ENCODE measurements at regions not wholly inside any gene's neighbourhood (a gene's known extent, or its start where the extent isn't known, plus 50 kb on each side); places are given as distances from the start of the nearest gene placed in this dataset.

- FAIRE-seq = no peak
These were observed 71.4 kb upstream of the UGT8 start for GRCh38 chr4:114527170-114527569.

GRCh38 chr4:114527637-114528036 lies 71.0 kb upstream of the UGT8 start:
- FAIRE-seq (no peak), DNase-seq (ENCODE audit: insufficient read length) (no peak)
- TF ChIP-seq TAF1 (IDR thresholded peaks at IDR 0.05; ENCODE audit: borderline replicate concordance, low read depth, low read length) (no peak), POLR2AphosphoS5 (IDR thresholded peaks at IDR 0.05; ENCODE audit: low read depth, low read length) (no peak), POLR2A (IDR thresholded peaks at IDR 0.05; ENCODE audit: low read depth, low read length) (no peak)

More at GRCh38 chr4:114527170-114527569, 71.4 kb upstream of the UGT8 start:
- TF ChIP-seq POLR2A (IDR thresholded peaks at IDR 0.05; ENCODE audit: low read depth, low read length) = no peak
- no peak for TF ChIP-seq TAF1 (IDR thresholded peaks at IDR 0.05; ENCODE audit: borderline replicate concordance, low read depth, low read length)
- TF ChIP-seq POLR2AphosphoS5 (IDR thresholded peaks at IDR 0.05; ENCODE audit: low read depth, low read length) = no peak
- no peak for DNase-seq (ENCODE audit: insufficient read length)

GRCh38 chr4:114535725-114536124 lies 62.9 kb upstream of the UGT8 start:
- DNase-seq (ENCODE audit: insufficient read length) (no peak), FAIRE-seq (no peak)
- no peak for TF ChIP-seq TAF1 (IDR thresholded peaks at IDR 0.05; ENCODE audit: borderline replicate concordance, low read depth, low read length)
- TF ChIP-seq POLR2A (IDR thresholded peaks at IDR 0.05; ENCODE audit: low read depth, low read length) = no peak
- TF ChIP-seq POLR2AphosphoS5 (IDR thresholded peaks at IDR 0.05; ENCODE audit: low read depth, low read length) = no peak

- FAIRE-seq = no peak
These were observed 61.3 kb upstream of the UGT8 start for GRCh38 chr4:114537352-114537751.

GRCh38 chr4:114538012-114538617 lies 60.5 kb upstream of the UGT8 start:
- TF ChIP-seq POLR2A (IDR thresholded peaks at IDR 0.05; ENCODE audit: low read depth, low read length) (no peak), TAF1 (IDR thresholded peaks at IDR 0.05; ENCODE audit: borderline replicate concordance, low read depth, low read length) (no peak), POLR2AphosphoS5 (IDR thresholded peaks at IDR 0.05; ENCODE audit: low read depth, low read length) (no peak)
- no peak for FAIRE-seq
- DNase-seq (ENCODE audit: insufficient read length) = no peak

More at GRCh38 chr4:114537352-114537751, 61.3 kb upstream of the UGT8 start:
- TF ChIP-seq POLR2A (IDR thresholded peaks at IDR 0.05; ENCODE audit: low read depth, low read length) (no peak), TAF1 (IDR thresholded peaks at IDR 0.05; ENCODE audit: borderline replicate concordance, low read depth, low read length) (no peak), POLR2AphosphoS5 (IDR thresholded peaks at IDR 0.05; ENCODE audit: low read depth, low read length) (no peak)
- DNase-seq (ENCODE audit: insufficient read length) = no peak

- no peak for DNase-seq (ENCODE audit: insufficient read length)
- no peak for FAIRE-seq
- TF ChIP-seq POLR2AphosphoS5 (IDR thresholded peaks at IDR 0.05; ENCODE audit: low read depth, low read length) = no peak
- no peak for TF ChIP-seq POLR2A (IDR thresholded peaks at IDR 0.05; ENCODE audit: low read depth, low read length)
- no peak for TF ChIP-seq TAF1 (IDR thresholded peaks at IDR 0.05; ENCODE audit: borderline replicate concordance, low read depth, low read length)
These were observed 58.6 kb upstream of the UGT8 start for GRCh38 chr4:114539985-114540384.

- no peak for TF ChIP-seq TAF1 (IDR thresholded peaks at IDR 0.05; ENCODE audit: borderline replicate concordance, low read depth, low read length)
- TF ChIP-seq POLR2AphosphoS5 (IDR thresholded peaks at IDR 0.05; ENCODE audit: low read depth, low read length) = no peak
- TF ChIP-seq POLR2A (IDR thresholded peaks at IDR 0.05; ENCODE audit: low read depth, low read length) = no peak
- no peak for DNase-seq (ENCODE audit: insufficient read length)
- no peak for FAIRE-seq
These were observed 51.1 kb upstream of the UGT8 start for GRCh38 chr4:114547340-114548134.
